Erythroblast (primary cell): ENCODE measurements at regions not wholly inside any gene's neighbourhood (a gene's known extent, or its start where the extent isn't known, plus 50 kb on each side); places are given as distances from the start of the nearest gene placed in this dataset.

Source experiments
- GATA1 ChIP-seq: IDR thresholded peaks from 2 replicates; pipeline ENCODE4 v1.6.1; 2011; ENCODE audit warnings: low read depth, mild to moderate bottlenecking, control low read depth, low read length, moderate library complexity
- POLR2A ChIP-seq: IDR thresholded peaks from 2 replicates; pipeline ENCODE4 v1.6.1; 2011; ENCODE audit warnings: mild to moderate bottlenecking, low read length

- TF ChIP-seq POLR2A = no peak
- TF ChIP-seq GATA1 = no peak
Observed at GRCh38 chr3:152218602-152219001, 50.1 kb upstream of the MBNL1 start.
